Left ventricle myocardium inferior (tissue), 1 donor: ENCODE measurements at regions not wholly inside any gene's neighbourhood (a gene's known extent, or its start where the extent isn't known, plus 50 kb on each side); places are given as distances from the start of the nearest gene placed in this dataset.

Experiments
- DNase-seq: peaks from one replicate; pipeline ENCODE4 v3.0.0-alpha.2; 2020
- H3K27ac ChIP-seq: fragments of 200-600 bp; replicated peaks from 2 replicates; pipeline ENCODE4 v1.8.0; 2021
- H3K27me3 ChIP-seq: fragments of 200-600 bp; 2 replicates; pipeline ENCODE4 v1.8.0; 2021; ENCODE audit warnings: low read depth
- H3K36me3 ChIP-seq: fragments of 200-600 bp; 2 replicates; pipeline ENCODE4 v1.8.0; 2021
- H3K4me1 ChIP-seq: fragments of 200-600 bp; 2 replicates; pipeline ENCODE4 v1.8.0; 2021
- H3K4me3 ChIP-seq: fragments of 200-600 bp; 2 replicates; pipeline ENCODE4 v1.8.0; 2021; ENCODE audit warnings: mild to moderate bottlenecking, moderate library complexity
- H3K9me3 ChIP-seq: fragments of 200-600 bp; replicated peaks from 2 replicates; pipeline ENCODE4 v1.8.0; 2021
- intact Hi-C: fragments of 100-400 bp; cut with micrococcal nuclease; formaldehyde crosslinking; loops from one replicate; pipeline ENCODE4 v1.11.0; 2022
- TF ChIP-seq, protein P1 (sequence below): fragments of 200-600 bp; IDR thresholded peaks from 2 replicates; pipeline ENCODE4 v1.8.0; 2021; ENCODE audit warnings: antibody characterized with exemption, mild to moderate bottlenecking, borderline replicate concordance
- donor health status: DM: no; HTN: yes; CAD: no; lungs with severe emphysema.

DNA sequence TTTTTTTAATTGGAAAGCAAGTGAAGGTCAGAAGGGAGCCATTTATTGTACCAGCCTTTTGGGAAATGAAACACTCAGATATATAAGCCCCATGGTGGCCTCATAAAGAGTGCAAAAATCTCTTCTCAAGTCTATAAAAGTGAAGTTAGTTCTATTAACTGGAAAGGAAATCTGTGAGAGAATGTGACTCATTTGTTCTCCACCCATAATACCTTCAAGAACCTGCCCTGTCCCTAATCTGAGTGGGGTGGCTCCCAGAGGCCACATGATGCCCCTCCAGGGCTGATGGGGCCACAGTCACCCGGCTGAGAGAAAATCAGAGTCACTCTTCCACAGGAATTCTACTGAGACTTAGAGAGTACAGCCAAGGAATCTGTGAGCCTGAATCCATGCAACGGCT lies 65.8 kb upstream of the SERP2 start:
- H3K27me3 ChIP-seq, result no peaks in the 10 kb centered on the region
- intact Hi-C loops, result no loop called here
- peak overlapping the region; percentile 86 for H3K27ac ChIP-seq
- TF ChIP-seq, protein P1, sequence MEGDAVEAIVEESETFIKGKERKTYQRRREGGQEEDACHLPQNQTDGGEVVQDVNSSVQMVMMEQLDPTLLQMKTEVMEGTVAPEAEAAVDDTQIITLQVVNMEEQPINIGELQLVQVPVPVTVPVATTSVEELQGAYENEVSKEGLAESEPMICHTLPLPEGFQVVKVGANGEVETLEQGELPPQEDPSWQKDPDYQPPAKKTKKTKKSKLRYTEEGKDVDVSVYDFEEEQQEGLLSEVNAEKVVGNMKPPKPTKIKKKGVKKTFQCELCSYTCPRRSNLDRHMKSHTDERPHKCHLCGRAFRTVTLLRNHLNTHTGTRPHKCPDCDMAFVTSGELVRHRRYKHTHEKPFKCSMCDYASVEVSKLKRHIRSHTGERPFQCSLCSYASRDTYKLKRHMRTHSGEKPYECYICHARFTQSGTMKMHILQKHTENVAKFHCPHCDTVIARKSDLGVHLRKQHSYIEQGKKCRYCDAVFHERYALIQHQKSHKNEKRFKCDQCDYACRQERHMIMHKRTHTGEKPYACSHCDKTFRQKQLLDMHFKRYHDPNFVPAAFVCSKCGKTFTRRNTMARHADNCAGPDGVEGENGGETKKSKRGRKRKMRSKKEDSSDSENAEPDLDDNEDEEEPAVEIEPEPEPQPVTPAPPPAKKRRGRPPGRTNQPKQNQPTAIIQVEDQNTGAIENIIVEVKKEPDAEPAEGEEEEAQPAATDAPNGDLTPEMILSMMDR, result no peak
- no peaks in the 10 kb centered on the region for H3K9me3 ChIP-seq
- no peak for DNase-seq
- peaks cover 70% of the 10 kb centered on the region for H3K4me1 ChIP-seq
- no peaks in the 10 kb centered on the region for H3K36me3 ChIP-seq
- H3K4me3 ChIP-seq, result no peak overlapping the region

DNA sequence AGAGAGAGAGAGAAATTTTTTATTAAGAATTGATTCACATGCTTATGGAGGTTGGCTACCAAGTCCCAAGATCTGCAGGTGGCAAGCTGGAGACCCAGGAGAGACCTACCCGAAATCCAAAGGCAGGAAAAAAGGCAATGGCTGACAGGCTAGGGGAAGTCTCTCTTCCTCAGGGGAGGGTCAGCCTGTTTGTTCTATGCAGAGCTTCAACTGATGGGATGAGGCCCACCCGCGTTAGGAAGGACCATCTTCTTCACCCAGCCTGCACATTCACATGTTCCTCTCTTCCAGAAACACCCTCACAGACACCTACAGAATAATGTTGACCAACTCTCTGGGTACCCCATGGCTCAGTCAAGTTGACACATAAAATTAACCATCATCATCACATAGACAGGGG lies 65.3 kb upstream of the SERP2 start:
- no peak for DNase-seq
- Histone ChIP-seq H3K27ac (no peak overlapping the region), H3K27me3 (no peaks in the 10 kb centered on the region), H3K4me3 (no peak overlapping the region), H3K36me3 (no peaks in the 10 kb centered on the region), H3K9me3 (no peaks in the 10 kb centered on the region), H3K4me1 (peaks cover 65% of the 10 kb centered on the region)
- TF ChIP-seq, protein P1, result no peak
- intact Hi-C loops, result no loop called here

DNA sequence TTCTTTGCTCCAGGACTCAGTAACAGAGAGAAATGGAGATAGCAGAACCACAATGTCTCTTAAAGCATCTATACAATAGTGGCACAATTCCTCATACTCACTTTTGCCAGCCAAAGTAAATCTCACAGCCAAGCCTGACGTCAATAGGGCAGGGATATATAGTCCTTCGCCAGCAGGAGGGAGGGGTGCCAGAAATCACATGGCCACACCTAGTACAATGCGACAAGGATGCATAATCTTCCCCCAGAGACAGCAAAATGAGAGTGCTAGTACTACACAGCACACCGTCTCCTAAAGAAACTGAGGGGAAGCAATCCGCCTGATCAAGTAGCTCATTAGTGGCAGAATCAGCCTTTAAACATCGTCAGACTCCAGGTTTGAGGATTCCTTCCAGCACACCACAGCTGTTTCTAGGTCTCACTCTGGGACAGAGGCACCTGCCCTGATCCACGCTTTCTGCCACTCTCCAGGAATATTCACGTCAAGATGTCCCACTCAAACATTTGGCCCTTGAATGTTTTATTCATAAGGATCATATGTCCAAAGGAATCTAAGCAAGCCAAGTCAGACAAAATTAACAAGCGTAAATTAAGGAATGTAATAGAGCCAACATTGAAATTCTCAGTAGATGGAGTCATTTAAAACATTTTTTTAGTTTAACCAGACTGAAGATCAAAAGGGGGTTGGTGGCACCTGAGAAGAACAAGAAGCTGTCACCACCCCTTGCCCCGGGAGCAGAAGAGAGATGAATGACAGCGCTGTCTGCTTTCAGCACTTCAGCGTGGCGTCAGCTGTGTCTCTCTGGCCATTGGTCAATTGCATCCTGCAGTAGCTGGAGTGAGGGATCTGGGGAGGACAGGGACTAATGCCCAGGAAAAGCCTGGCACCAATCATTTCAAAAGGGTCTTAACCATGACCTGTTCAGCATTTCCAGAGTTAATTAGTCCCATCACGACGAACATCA lies 63.5 kb upstream of the SERP2 start:
- Histone ChIP-seq H3K9me3 (no peaks in the 10 kb centered on the region), H3K27me3 (no peaks in the 10 kb centered on the region), H3K4me1 (peaks cover 48% of the 10 kb centered on the region), H3K27ac (peak overlapping the region; percentile 66), H3K36me3 (no peaks in the 10 kb centered on the region), H3K4me3 (peak overlapping the region; percentile 26)
- intact Hi-C loops, result no loop called here
- DNase-seq, result peak; percentile 53
- TF ChIP-seq, protein P1, result no peak

DNA sequence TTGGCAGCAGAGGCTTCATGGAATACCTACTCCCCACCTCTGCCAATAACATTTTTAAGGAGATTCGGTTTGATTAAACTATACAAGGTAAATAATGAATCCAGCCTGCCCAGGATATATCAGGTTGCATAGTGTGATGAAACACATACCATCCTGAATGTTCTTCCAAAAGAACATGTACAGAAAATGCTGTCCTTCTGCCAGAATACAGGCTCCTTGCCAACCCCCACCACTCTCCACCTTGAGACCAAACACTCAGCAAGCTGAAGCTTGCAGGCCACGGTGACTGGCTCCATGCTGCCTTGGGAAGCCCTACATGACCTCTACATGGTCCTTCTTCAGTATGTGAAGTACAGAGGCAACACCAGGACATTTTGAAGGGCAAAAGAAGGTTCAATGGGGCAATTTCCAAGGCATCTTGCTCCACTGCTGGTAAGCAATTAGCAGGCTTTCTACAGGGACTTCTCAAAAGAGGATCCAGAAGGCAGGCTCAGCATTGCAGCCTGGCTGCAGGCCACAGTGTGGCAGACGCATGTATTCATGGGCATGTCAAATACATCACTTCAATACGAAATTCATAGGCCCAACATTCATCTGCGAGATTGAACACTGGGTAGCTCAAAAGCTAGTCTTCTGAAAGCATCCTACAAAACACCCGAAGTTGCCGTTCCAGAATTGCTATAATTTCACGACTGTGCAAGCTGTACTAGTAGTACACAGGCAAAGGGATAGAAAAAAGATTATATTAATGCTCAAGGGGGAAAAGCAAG lies 62.4 kb upstream of the SERP2 start:
- no peaks in the 10 kb centered on the region for H3K9me3 ChIP-seq
- H3K4me1 ChIP-seq, result peaks cover 37% of the 10 kb centered on the region
- peak overlapping the region; percentile 30 for H3K27ac ChIP-seq
- intact Hi-C loops, result no loop called here
- no peaks in the 10 kb centered on the region for H3K36me3 ChIP-seq
- no peak overlapping the region for H3K4me3 ChIP-seq
- DNase-seq, result no peak
- TF ChIP-seq, protein P1, result no peak
- no peaks in the 10 kb centered on the region for H3K27me3 ChIP-seq

DNA sequence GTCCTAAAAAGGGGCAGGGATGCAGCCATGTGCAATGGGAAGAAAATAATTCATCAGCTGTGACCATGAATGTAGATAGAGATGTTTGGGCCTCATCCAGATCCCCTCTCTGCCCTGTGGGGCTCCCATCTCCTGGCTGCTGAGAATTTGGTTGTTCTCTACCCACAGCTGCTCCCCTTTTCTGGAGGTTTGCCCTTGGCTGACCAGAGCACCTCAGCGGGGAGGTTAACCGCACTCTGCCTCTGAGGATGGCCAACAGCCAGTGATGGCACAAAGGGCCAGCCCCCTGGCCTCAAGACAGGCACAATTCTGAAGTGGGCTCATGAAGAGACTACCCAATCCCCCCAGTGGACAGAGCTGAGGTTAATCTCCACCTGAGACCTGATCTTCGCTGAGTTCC lies 61.5 kb upstream of the SERP2 start:
- intact Hi-C loops, result no loop called here
- peaks cover 29% of the 10 kb centered on the region for H3K4me1 ChIP-seq
- TF ChIP-seq, protein P1, result no peak
- no peaks in the 10 kb centered on the region for H3K36me3 ChIP-seq
- H3K9me3 ChIP-seq, result no peaks in the 10 kb centered on the region
- H3K4me3 ChIP-seq, result no peak overlapping the region
- no peaks in the 10 kb centered on the region for H3K27me3 ChIP-seq
- DNase-seq, result no peak
- no peak overlapping the region for H3K27ac ChIP-seq
